ENCODE measurements at regions not wholly inside any gene's neighbourhood (a gene's known extent, or its start where the extent isn't known, plus 50 kb on each side); places are given as distances from the start of the nearest gene placed in this dataset.

DNA sequence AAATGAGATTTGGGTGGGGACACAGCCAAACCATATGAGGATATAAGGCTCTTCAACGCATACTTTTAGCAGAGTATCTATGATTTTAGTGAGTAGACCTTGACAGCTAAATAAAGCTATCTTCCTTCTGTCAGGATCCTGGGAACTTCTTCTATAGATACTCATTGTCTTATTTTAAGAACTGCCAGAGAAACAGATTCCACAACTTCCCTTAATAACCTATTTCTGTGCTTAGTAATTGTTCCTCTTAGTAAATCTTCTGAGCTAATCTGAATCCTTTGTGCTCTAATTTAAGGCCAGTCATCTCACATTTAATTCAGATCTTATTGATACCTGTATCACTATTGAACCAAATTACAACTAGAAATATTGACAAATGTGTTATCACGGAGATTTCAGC is 64.0 kb upstream of the CEP85L start (continued):
- TF ChIP-seq, protein P1, sequence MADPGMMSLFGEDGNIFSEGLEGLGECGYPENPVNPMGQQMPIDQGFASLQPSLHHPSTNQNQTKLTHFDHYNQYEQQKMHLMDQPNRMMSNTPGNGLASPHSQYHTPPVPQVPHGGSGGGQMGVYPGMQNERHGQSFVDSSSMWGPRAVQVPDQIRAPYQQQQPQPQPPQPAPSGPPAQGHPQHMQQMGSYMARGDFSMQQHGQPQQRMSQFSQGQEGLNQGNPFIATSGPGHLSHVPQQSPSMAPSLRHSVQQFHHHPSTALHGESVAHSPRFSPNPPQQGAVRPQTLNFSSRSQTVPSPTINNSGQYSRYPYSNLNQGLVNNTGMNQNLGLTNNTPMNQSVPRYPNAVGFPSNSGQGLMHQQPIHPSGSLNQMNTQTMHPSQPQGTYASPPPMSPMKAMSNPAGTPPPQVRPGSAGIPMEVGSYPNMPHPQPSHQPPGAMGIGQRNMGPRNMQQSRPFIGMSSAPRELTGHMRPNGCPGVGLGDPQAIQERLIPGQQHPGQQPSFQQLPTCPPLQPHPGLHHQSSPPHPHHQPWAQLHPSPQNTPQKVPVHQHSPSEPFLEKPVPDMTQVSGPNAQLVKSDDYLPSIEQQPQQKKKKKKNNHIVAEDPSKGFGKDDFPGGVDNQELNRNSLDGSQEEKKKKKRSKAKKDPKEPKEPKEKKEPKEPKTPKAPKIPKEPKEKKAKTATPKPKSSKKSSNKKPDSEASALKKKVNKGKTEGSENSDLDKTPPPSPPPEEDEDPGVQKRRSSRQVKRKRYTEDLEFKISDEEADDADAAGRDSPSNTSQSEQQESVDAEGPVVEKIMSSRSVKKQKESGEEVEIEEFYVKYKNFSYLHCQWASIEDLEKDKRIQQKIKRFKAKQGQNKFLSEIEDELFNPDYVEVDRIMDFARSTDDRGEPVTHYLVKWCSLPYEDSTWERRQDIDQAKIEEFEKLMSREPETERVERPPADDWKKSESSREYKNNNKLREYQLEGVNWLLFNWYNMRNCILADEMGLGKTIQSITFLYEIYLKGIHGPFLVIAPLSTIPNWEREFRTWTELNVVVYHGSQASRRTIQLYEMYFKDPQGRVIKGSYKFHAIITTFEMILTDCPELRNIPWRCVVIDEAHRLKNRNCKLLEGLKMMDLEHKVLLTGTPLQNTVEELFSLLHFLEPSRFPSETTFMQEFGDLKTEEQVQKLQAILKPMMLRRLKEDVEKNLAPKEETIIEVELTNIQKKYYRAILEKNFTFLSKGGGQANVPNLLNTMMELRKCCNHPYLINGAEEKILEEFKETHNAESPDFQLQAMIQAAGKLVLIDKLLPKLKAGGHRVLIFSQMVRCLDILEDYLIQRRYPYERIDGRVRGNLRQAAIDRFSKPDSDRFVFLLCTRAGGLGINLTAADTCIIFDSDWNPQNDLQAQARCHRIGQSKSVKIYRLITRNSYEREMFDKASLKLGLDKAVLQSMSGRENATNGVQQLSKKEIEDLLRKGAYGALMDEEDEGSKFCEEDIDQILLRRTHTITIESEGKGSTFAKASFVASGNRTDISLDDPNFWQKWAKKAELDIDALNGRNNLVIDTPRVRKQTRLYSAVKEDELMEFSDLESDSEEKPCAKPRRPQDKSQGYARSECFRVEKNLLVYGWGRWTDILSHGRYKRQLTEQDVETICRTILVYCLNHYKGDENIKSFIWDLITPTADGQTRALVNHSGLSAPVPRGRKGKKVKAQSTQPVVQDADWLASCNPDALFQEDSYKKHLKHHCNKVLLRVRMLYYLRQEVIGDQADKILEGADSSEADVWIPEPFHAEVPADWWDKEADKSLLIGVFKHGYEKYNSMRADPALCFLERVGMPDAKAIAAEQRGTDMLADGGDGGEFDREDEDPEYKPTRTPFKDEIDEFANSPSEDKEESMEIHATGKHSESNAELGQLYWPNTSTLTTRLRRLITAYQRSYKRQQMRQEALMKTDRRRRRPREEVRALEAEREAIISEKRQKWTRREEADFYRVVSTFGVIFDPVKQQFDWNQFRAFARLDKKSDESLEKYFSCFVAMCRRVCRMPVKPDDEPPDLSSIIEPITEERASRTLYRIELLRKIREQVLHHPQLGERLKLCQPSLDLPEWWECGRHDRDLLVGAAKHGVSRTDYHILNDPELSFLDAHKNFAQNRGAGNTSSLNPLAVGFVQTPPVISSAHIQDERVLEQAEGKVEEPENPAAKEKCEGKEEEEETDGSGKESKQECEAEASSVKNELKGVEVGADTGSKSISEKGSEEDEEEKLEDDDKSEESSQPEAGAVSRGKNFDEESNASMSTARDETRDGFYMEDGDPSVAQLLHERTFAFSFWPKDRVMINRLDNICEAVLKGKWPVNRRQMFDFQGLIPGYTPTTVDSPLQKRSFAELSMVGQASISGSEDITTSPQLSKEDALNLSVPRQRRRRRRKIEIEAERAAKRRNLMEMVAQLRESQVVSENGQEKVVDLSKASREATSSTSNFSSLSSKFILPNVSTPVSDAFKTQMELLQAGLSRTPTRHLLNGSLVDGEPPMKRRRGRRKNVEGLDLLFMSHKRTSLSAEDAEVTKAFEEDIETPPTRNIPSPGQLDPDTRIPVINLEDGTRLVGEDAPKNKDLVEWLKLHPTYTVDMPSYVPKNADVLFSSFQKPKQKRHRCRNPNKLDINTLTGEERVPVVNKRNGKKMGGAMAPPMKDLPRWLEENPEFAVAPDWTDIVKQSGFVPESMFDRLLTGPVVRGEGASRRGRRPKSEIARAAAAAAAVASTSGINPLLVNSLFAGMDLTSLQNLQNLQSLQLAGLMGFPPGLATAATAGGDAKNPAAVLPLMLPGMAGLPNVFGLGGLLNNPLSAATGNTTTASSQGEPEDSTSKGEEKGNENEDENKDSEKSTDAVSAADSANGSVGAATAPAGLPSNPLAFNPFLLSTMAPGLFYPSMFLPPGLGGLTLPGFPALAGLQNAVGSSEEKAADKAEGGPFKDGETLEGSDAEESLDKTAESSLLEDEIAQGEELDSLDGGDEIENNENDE (IDR thresholded peaks at IDR 0.05; ENCODE audit: insufficient replicate concordance, low read length): no peak
- no peak for TF ChIP-seq RAD21 (IDR thresholded peaks at IDR 0.05 in 1 of 2, conservative IDR thresholded peaks at IDR 0.05 in 1 of 2; ENCODE audit: low read depth in 2 of 2, low read length in 2 of 2)

Measured in H1 (cell line).